ENCODE measurements at regions not wholly inside any gene's neighbourhood (a gene's known extent, or its start where the extent isn't known, plus 50 kb on each side); places are given as distances from the start of the nearest gene placed in this dataset.
"Not testable (repeated sequence)": the region's sequence is repeated elsewhere in the genome, so short reads cannot be mapped to it uniquely, and the experiment has no call there.

DNA sequence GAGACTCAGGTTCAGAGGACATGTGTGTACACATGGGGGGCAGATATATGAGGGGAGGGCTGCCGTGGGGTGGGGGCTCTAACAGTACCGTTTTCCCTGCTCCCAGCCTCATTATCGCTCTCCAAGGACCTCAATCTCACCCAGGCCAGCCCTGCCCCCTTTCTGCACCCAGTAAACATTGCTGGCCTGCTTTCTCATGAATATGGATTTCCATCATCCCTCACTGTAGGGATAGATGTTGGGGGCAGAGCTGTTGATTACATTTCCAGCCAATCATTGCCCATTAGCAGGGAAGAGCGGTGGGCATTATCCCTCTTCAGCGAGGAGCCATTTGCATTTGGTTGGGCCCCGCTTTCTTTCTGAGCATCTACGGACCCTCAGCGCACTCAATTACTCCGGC, 273.8 kb downstream of the RPS6KC1 start:
- no peak for DNase-seq (ENCODE audit: low read depth, low spot score)

GRCh38 chr1:213325482-213325881, 274.4 kb downstream of the RPS6KC1 start:
- DNase-seq (ENCODE audit: low read depth, low spot score), result no peak
- in situ Hi-C loops (cut with HindIII; ENCODE audit: low pct_unique_long_range_greater_than_20kb, low sequenced_read_pairs), result no loop called here

More for the DNA sequence above, 273.8 kb downstream of the RPS6KC1 start:
- in situ Hi-C loops (cut with HindIII; ENCODE audit: low pct_unique_long_range_greater_than_20kb, low sequenced_read_pairs), result no loop called here

DNA sequence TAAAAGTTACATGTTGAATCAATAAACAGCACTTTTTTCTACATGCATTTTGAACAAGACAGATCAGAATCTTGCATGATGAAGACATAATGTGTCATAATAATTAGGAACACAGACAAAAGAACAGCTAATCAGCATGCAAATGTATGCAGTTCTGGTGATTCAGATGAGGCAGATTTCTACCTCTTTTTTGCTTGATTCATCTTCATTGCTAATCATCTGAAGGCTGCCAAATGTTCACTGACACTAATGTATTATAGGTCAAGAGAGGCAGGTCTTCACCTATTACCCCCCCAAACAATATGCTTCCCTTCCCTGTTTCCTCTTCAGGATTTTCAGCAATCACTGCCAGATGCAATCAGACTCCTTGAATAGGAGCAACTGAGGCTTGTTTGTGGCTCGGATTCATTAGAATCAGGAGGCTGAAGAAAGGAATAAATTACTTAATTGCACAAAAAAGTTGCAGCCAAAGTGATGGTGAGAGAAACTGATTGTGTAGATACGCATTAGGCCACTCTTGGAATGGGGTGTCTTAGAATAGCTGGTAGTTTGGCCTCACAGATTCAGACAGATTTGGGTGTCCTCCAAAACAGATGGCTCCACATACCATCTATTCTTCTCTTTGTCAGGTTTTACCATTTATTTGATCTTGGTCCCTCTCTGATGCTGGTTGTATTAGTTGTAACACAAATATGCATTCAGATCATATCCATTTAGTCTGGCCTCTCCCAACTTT, 275.4 kb downstream of the RPS6KC1 start:
- no peak for DNase-seq (ENCODE audit: low read depth, low spot score)
- in situ Hi-C loops (cut with HindIII; ENCODE audit: low pct_unique_long_range_greater_than_20kb, low sequenced_read_pairs), result no loop called here

DNA sequence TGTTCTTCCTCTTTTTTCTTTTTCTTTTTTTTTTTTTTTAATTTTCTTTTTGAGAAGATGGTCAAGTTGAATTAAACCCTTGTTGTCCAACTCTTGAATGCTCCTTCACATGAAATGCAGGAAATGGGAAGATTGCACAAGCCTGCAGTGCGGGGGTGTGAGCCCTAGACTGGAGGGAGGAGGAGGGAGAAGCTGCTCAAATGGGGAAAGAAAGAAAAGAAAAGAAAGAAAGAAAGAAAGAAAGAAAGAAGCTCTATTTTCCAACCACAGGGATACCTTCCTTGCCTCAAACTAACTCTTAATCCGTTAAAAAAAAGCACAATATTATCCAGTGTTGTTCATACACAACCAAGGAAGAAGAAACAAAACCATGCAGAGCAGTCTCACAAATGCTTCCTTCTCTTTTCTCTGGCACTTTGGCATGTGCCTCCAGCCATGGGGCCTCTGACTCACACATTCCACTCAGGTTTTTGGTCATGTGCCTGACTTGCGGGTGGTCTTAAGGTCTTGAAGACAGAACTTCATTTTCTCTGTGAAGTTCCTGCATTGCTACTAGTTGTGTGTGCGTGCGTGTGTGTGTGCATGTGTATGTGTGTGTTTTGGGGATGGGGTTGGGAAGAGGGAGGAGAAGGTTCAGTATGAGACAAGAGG, 276.1 kb downstream of the RPS6KC1 start:
- peak; percentile 100 for DNase-seq (ENCODE audit: low read depth, low spot score)
- in situ Hi-C loops (cut with HindIII; ENCODE audit: low pct_unique_long_range_greater_than_20kb, low sequenced_read_pairs), result no loop called here

DNA sequence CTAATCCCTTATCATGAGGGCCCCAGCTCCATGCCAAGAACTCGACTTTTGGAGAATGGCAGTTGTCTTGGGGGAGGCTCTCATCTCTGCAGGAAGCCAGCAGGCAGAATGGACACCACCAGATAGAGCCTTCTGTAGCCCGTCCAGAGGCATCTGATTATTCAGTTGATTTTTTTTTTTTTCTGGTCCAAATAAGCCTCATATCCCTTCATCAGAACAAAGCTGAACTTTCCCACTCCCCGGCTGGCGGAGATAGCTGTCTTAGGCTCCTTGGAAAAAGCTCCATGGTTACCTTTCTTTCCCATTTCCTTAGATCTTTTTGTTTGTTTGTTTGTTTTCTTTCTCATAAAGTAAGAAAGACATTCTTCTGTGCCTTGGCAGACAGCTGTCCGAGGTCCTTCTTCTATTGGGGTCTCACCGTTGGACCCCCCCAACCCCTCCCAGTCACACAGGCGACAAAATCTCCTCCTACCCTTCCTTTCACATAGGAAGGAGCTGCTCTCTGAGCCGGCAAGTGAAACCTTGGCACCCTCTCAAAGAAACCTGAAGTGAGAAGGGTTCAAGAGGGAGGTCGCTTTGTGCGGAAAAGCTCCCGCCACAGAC, 278.5 kb downstream of the RPS6KC1 start:
- in situ Hi-C loops (cut with HindIII; ENCODE audit: low pct_unique_long_range_greater_than_20kb, low sequenced_read_pairs), result no loop called here
- DNase-seq (ENCODE audit: low read depth, low spot score), result no peak

DNA sequence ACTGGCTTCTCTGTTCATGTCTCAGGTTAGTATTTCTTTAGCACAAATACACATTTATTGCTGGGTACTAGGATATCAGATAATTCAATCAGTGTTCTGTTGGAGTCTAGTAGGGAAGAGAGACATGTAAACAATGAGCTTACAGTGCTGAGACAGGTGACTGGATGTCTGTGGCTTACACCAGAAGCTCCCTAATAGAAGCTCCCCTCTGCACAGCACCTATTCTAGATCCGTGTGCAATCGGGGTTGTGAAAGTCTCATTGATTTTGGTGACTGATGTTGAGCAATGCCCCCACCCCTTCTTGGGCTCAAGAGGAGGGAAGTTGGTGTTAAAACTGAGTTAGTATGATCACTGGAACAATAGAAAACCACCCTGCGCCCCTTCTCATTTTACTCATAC, 279.2 kb downstream of the RPS6KC1 start:
- DNase-seq (ENCODE audit: low read depth, low spot score), result peak; percentile 74
- in situ Hi-C loops (cut with HindIII; ENCODE audit: low pct_unique_long_range_greater_than_20kb, low sequenced_read_pairs), result no loop called here

DNA sequence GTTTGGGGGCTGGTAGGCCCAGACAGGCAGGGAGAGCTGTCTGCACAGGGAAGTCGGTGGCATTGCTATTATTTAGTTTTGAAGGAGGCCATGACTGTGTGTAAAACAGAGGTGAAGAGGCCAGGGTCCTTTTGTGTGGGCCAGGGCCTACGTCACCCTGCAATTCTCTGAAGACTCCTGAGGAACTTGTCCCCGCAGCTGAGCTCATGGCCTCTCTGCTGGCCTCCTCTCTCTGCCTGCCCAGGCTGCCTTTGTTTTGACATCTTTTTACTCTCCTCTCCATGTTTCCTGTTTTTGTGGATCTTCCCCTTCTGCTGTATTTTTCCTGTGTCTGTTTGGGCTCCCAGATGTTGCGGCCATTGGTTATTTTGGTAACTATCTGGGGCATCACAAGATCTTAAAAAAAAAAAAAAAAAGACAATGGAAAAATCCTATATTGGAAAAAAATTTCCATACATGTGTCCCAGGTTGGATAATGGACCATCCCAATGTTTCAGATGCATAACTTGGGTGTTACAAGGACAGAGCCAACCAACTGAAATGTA, 280.7 kb downstream of the RPS6KC1 start:
- no peak for DNase-seq (ENCODE audit: low read depth, low spot score)
- in situ Hi-C loops (cut with HindIII; ENCODE audit: low pct_unique_long_range_greater_than_20kb, low sequenced_read_pairs), result no loop called here

DNA sequence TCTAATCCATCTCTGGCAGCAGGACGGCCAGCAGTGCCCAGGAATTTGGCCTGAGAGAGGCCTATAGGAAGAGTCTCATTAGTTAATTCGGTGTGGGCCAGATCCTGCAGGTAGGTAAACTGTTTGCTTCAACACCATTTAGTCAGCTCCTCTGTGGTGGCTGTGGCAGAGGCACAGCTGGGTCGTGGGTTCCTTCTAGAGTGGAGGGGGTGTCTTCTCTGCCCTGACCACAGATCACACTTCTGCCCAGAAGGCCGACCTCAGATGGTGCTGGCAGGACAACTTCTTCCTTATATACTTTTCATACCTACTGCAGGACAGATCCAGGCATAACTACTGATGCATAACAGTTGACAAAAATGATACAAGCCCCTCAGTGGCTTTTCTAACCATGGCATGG, 281.4 kb downstream of the RPS6KC1 start:
- in situ Hi-C loops (cut with HindIII; ENCODE audit: low pct_unique_long_range_greater_than_20kb, low sequenced_read_pairs), result no loop called here
- no peak for DNase-seq (ENCODE audit: low read depth, low spot score)

DNA sequence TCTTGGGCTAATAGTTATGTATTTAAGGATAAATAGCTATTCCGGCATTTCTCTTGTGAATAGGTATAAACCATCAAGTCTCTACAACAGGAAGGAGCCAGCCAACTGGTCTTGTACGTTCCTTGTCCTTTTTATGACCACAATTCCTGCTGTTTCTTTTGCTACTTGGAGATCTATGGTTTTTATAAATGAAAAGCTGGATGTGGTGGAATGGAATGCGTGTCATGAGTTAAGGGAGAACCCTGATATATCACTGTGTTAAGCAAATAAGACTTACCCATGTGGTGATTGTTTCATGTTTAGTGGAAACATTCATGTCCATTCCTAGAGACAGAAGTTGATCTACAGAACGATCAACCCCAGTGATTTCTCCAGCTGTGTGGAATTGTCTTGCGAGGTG, 282.1 kb downstream of the RPS6KC1 start:
- no peak for DNase-seq (ENCODE audit: low read depth, low spot score)
- in situ Hi-C loops (cut with HindIII; ENCODE audit: low pct_unique_long_range_greater_than_20kb, low sequenced_read_pairs), result no loop called here

DNA sequence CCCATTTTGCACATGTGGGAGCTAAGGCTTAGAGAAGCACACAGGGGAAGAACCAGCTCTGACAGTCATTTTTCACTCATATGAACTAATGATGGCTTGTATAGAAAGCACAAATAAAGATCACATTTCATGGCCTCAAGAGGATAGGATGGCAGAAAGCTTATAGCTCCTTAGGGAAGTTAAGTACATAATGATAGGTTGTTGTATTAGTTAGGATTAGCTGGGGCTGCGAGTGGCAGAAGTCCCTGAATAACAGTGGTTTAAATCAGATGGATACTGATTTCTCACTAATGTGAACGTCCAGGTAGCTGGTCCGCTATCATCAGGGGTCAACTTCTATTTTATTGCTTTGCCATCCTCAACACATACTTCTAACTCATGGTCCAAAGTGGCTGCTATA, 284.0 kb downstream of the RPS6KC1 start:
- no peak for DNase-seq (ENCODE audit: low read depth, low spot score)
- in situ Hi-C loops (cut with HindIII; ENCODE audit: low pct_unique_long_range_greater_than_20kb, low sequenced_read_pairs), result no loop called here

- in situ Hi-C loops (cut with HindIII; ENCODE audit: low pct_unique_long_range_greater_than_20kb, low sequenced_read_pairs), result no loop called here
- no peak for DNase-seq (ENCODE audit: low read depth, low spot score)
Observed at GRCh38 chr1:213337025-213337678, 286.1 kb downstream of the RPS6KC1 start.

DNA sequence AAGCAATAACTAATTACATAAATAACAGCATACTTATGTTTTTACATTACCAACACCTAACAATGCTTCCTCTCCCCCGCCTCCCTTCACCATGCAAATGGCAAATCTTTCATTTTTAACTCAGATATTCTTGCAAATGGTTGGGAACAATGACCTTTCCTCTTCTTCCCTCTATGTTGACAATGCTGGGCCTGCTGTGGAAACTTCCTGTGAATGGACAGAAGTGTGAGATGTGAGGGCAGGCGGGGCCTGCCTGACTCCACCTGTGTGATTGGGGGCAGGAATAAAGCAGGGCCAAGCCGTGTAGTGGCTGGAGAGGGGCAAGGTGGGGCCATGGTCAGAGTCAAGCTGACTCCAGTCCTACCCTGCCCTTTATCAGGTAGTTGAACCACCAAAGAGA, 289.6 kb downstream of the RPS6KC1 start:
- in situ Hi-C loops (cut with HindIII; ENCODE audit: low pct_unique_long_range_greater_than_20kb, low sequenced_read_pairs), result no loop called here
- no peak for DNase-seq (ENCODE audit: low read depth, low spot score)

GRCh38 chr1:213345621-213346020, 294.6 kb downstream of the RPS6KC1 start:
- in situ Hi-C loops (cut with HindIII; ENCODE audit: low pct_unique_long_range_greater_than_20kb, low sequenced_read_pairs), result no loop called here
- no peak for DNase-seq (ENCODE audit: low read depth, low spot score)

GRCh38 chr1:213357403-213357802, 306.4 kb downstream of the RPS6KC1 start:
- in situ Hi-C loops (cut with HindIII; ENCODE audit: low pct_unique_long_range_greater_than_20kb, low sequenced_read_pairs), result no loop called here
- DNase-seq (ENCODE audit: low read depth, low spot score), result no peak

GRCh38 chr1:213358368-213358767, 307.3 kb downstream of the RPS6KC1 start:
- in situ Hi-C loops (cut with HindIII; ENCODE audit: low pct_unique_long_range_greater_than_20kb, low sequenced_read_pairs); DNase-seq (ENCODE audit: low read depth, low spot score): not testable (repeated sequence)

GRCh38 chr1:213362598-213362997, 311.6 kb downstream of the RPS6KC1 start:
- DNase-seq (ENCODE audit: low read depth, low spot score), result no peak
- in situ Hi-C loops (cut with HindIII; ENCODE audit: low pct_unique_long_range_greater_than_20kb, low sequenced_read_pairs), result no loop called here

DNA sequence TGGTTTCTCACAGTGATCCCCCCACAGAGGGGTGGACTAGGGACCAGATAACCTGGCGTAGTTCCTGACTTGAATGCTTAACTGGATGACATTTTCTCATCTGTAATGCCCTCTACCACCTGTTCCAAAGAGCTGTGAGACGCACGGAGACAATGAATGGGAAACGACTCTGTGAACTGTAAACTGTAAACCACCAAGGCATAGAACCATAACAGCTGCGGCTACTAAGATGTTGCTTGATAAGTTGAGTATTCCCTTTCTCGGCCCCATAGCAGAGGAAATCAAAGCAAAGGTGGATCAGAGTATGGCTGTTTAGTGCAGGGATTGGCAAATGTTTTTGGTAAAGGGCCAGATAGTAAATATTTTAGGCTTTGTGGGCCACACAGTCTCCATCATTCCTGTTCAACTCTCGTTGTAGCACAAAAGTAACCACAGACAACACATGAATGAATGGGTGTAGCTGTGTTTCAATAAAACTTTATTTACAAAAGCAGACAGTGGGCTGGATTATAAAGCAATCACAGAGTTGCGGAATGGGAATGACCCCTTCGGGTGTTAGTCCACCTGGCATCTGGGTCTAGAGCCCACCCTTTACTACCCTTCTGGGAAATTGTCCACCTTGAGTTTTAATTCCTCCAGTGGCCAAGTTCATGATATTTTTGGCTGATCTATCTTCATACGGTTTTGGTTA, 315.2 kb downstream of the RPS6KC1 start:
- DNase-seq (ENCODE audit: low read depth, low spot score), result no peak
- in situ Hi-C loops (cut with HindIII; ENCODE audit: low pct_unique_long_range_greater_than_20kb, low sequenced_read_pairs), result no loop called here

DNA sequence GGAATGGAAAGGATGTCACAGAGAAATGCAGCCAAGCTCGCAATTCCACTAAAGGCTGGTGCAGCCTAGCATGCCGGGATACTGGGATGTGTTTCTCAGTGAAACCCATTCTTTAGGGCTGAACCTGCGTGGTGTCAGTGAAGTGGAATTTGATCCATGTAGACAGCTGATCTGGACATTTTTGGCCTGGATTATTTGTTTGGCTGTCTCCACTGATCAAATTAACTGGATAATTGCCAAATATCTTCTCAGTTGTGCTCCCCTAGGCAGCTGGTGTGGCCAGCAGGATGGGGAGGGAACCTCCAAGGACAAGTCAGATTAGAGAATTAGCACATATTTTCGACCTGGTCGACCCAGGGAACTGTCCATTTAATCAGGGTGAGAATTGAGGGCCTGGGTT, 318.4 kb downstream of the RPS6KC1 start:
- in situ Hi-C loops (cut with HindIII; ENCODE audit: low pct_unique_long_range_greater_than_20kb, low sequenced_read_pairs), result no loop called here
- no peak for DNase-seq (ENCODE audit: low read depth, low spot score)
